Activated T-helper 1 cell treated with anti-CD3 and anti-CD28 coated beads, Interleukin-12 subunit alpha, Interleukin-12 subunit beta, Interleukin-2, Interleukin-4 antibody, amounts not matched to agents 30 ng/mL and 10 ng/mL and 1 ng/mL, durations not matched to agents 14 hours and 24 hours and 36 hours (primary cell): ENCODE measurements at regions not wholly inside any gene's neighbourhood (a gene's known extent, or its start where the extent isn't known, plus 50 kb on each side); places are given as distances from the start of the nearest gene placed in this dataset.
"Not testable (repeated sequence)": the region's sequence is repeated elsewhere in the genome, so short reads cannot be mapped to it uniquely, and the experiment has no call there.

Experiments used
- DNase-seq: peaks from one replicate; pipeline ENCODE4 v3.0.0; 2021; ENCODE audit warnings: low spot score
- H3K27ac Mint-ChIP-seq: one replicate; pipeline ENCODE4 v1.8.0; 2021; ENCODE audit warnings: mild to moderate bottlenecking, mixed read lengths
- H3K27me3 Mint-ChIP-seq: one replicate; pipeline ENCODE4 v1.8.0; 2022; ENCODE audit warnings: mild to moderate bottlenecking, moderate library complexity, mixed read lengths; ENCODE audit not compliant: insufficient read depth
- H3K36me3 Mint-ChIP-seq: one replicate; pipeline ENCODE4 v1.8.0; 2021; ENCODE audit warnings: low read depth, mixed read lengths
- H3K4me1 Mint-ChIP-seq: one replicate; pipeline ENCODE4 v1.8.0; 2021; ENCODE audit warnings: low read depth, mixed read lengths
- H3K4me3 Mint-ChIP-seq: one replicate; pipeline ENCODE4 v1.8.0; 2021; ENCODE audit warnings: mild to moderate bottlenecking, moderate library complexity, mixed read lengths
- H3K9me3 Mint-ChIP-seq: one replicate; pipeline ENCODE4 v1.8.0; 2021; ENCODE audit warnings: mixed read lengths
- intact Hi-C: fragments of 100-400 bp; cut with micrococcal nuclease; formaldehyde crosslinking; loops from one replicate; pipeline ENCODE4 v1.15.1; 2024

DNA sequence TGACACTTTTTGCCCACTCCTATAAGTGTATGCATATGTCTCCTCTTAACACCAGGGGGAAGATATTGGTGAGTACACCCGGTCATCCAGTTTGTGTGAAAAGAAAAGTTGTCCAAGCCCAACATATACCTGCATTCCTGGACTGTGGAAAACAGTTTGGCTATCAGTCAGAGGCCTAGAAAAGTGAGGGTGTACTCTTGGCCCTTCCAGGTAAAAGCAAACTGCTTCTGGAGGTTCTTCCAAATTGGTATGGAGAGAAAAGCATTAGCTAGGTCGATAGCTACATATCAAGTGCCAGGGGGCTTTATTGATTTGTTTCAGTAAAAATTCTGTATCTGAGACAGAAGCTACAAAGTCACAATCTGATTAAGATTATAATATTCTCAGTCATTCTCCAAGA, 144.0 kb downstream of the SPTSSA start:
- H3K9me3 Mint-ChIP-seq, result no peaks in the 10 kb centered on the region
- intact Hi-C loops, result no loop called here
- H3K27me3 Mint-ChIP-seq, result peaks cover 7% of the 10 kb centered on the region
- H3K4me1 Mint-ChIP-seq, result no peaks in the 10 kb centered on the region
- no peaks in the 10 kb centered on the region for H3K36me3 Mint-ChIP-seq
- no peak overlapping the region for H3K4me3 Mint-ChIP-seq
- no peak for DNase-seq
- H3K27ac Mint-ChIP-seq, result no peak overlapping the region

DNA sequence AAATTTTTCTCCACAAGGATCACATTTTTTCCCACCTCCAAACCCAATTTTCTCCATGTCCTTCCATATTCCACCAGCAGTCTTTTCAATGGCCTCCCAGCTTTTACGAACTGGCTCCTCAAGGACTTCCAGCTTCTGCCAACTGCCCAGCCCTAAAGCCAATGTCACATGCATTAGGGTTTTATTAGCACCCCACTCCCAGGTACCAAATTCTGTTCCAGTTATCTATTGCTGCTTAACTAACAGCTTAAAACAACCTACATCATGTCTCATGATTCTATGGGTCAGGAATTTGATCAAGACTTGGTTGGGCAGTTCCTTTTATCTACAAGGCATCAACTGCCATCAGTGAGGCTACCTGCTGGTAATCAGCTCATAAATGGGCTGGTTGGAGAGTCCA, 151.3 kb downstream of the SPTSSA start:
- Mint-ChIP-seq H3K9me3 (no peaks in the 10 kb centered on the region), H3K4me1 (no peaks in the 10 kb centered on the region), H3K36me3 (no peaks in the 10 kb centered on the region), H3K27me3 (peaks cover 21% of the 10 kb centered on the region), H3K27ac (no peak overlapping the region), H3K4me3 (no peak overlapping the region)
- intact Hi-C loops, result no loop called here
- no peak for DNase-seq

DNA sequence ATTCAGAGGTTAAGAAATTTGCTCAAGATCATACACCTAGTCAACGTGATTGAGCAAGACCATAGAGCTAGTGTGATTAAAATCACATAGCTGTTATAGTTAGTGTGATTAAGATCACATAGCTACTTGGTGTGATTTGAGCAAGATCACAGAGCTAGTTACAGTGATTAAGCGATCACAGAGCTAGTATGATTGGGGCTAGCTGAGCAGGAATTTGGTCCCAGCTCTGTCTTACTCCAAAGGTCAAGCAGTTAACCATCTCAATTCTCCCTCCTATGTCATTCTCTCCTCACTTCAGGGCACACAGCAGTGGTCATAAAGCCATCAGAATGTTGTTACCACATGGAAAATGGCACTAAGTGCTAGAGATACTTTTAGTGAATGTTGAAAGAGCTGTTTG, 158.2 kb downstream of the SPTSSA start:
- Mint-ChIP-seq H3K9me3 (no peaks in the 10 kb centered on the region), H3K27ac (no peak overlapping the region), H3K27me3 (peaks cover 9% of the 10 kb centered on the region), H3K4me1 (no peaks in the 10 kb centered on the region), H3K36me3 (no peaks in the 10 kb centered on the region), H3K4me3 (no peak overlapping the region)
- no peak for DNase-seq
- intact Hi-C loops, result loop anchor here (5.0 kb wide), 2 partner anchors 512 to 827 kb away; no protein-coding TSS in a partner anchor

DNA sequence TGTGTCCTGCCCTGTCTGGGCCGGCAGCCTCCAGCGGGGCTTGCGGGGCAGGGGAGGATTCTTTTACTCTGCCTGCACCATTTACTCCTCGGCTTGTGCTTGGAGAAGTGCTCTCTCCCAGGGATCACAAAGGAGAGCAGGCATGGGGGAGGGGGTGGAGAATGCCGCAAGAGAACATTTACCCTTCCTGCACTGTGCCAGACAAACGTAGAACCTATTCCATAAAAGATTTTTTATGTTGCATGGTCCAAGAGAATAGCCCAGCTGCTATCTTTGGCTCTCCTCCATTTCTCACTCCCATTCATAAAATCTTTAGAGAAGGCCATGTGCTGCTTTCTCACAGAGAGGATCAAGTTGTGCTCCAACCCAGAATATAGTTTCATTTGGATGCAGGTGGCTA, 159.4 kb downstream of the SPTSSA start:
- no peaks in the 10 kb centered on the region for H3K4me1 Mint-ChIP-seq
- intact Hi-C loops, result loop anchor here (5.0 kb wide), 2 partner anchors 510 to 825 kb away; no protein-coding TSS in a partner anchor
- no peak overlapping the region for H3K4me3 Mint-ChIP-seq
- H3K9me3 Mint-ChIP-seq, result no peaks in the 10 kb centered on the region
- H3K27ac Mint-ChIP-seq, result no peak overlapping the region
- DNase-seq, result no peak
- peaks cover 1% of the 10 kb centered on the region for H3K27me3 Mint-ChIP-seq
- H3K36me3 Mint-ChIP-seq, result no peaks in the 10 kb centered on the region

DNA sequence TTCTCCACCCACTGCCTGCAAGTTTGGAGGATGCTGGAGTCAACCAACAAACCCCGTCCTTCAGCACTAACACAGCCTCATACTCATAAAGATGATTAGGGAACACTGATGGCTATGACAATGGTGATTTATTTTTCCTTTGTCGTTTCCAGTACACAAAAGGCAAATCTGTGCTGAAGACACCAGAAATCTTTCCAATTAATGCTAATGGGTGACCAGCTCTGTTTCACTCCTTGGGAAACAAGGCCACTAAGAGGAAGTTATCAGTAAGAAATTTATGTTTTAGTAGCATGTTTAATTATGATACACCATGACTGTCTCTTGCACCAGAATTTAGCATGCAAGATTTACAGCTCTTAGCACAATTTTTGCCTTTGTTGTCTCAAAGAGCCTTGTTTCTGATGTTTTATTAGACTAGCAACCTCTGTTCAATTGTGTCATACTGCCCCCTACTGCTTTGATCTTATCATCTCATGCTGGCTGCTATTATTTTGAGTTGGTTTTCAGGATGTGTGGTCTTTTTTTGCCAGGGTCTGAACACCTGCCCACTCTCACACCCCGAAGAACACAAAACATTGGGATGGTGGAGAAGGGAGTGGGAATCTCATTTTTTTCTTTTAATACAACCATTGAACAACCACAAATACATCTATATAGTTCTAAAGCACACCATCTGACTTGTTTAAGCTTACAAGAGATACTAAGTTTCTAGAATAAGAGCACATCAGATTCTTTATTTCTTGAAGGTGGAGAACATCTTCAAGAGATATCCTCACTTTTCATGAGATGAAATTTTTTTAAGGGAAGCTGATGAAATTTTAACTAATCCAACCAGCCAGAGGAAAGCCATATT, 160.9 kb downstream of the SPTSSA start:
- intact Hi-C loops, result loop anchor here (1.0 to 5.0 kb wide), 4 partner anchors 462 to 1725 kb away; no protein-coding TSS in a partner anchor
- no peak for DNase-seq
- no peak overlapping the region for H3K4me3 Mint-ChIP-seq
- H3K36me3 Mint-ChIP-seq, result no peaks in the 10 kb centered on the region
- H3K4me1 Mint-ChIP-seq, result no peaks in the 10 kb centered on the region
- no peaks in the 10 kb centered on the region for H3K9me3 Mint-ChIP-seq
- H3K27ac Mint-ChIP-seq, result no peak overlapping the region
- peaks cover 1% of the 10 kb centered on the region for H3K27me3 Mint-ChIP-seq

DNA sequence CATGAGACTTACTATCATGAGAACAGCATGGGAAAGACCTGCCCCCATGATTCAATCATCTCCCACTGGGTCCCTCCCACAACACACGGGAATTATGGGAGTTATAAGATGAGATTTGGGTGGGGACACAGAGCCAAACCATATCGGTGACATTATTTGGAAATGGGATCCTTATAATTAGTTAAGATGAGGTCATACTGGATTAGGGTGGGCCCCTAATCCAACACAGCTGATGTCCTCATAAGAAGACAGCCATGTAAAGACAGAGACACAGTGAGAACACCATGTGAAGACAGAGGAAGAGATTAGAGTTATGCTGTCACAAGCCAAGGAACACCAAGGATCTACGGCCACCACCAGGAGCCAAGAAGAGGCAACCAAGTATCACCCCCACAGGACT, 161.7 kb downstream of the SPTSSA start:
- Mint-ChIP-seq H3K27me3 (peaks cover 3% of the 10 kb centered on the region), H3K9me3 (no peaks in the 10 kb centered on the region), H3K27ac (no peak overlapping the region), H3K36me3 (no peaks in the 10 kb centered on the region), H3K4me1 (no peaks in the 10 kb centered on the region), H3K4me3 (no peak overlapping the region)
- no peak for DNase-seq
- intact Hi-C loops, result loop anchor here (5.0 kb wide), 2 partner anchors 508 to 823 kb away; no protein-coding TSS in a partner anchor

DNA sequence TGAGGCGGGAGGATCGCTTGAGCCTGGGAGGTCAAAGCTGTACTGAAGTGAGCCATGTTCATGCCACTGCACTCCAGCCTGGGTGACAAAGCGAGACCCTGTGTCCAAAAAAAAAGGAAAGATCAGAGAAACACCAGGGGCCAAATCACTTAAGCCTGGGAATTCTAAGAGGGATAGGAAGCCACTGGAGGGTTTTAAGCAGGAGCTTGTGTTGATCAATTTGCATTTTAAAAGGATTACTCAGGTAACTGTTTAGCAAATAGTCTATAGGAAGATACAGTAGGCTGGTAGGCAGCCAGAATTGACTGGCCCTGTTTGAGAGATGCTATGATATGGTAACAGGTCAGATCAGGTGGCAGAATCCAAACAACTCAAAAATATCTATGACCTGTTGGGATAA, 162.7 kb downstream of the SPTSSA start:
- H3K27me3 Mint-ChIP-seq, result peaks cover 2% of the 10 kb centered on the region
- H3K36me3 Mint-ChIP-seq, result no peaks in the 10 kb centered on the region
- intact Hi-C loops, result no loop called here
- H3K4me1 Mint-ChIP-seq, result no peaks in the 10 kb centered on the region
- H3K9me3 Mint-ChIP-seq, result no peaks in the 10 kb centered on the region
- H3K4me3 Mint-ChIP-seq, result no peak overlapping the region
- DNase-seq, result no peak
- no peak overlapping the region for H3K27ac Mint-ChIP-seq

DNA sequence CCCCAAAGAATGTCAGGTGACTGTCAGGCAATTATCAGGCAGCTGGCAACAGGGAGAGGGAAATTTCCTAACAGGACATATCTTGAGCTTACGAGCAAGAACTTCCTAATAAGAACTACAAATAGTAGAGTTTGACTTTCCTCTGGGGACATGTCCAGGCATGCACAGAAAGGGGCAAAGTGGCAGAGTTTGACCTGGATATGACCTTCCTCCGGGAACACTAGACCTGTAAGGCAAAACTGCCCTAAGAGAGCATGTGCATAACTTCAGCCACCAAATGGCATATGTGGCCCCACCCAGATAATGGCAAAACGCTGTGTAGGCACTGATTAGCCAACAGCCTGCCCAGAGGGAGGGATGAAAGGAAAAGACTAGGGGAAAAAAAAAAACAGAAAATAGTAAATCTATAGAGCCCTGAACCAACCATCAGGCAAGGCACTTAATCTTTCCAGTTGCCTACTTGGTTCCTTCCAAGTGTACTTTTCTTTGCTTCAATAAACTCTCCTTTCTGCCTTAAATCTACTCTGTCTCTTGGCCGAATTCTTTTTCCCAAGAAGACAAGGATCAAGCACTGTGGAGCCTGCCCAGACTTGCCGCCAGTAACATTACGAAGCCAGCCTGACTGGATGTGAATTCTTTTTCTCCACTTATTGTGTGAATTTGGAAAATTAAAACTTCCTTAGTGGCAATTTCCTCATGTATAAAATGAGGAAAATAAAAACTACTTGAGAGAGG, 164.1 kb downstream of the SPTSSA start:
- Mint-ChIP-seq H3K27me3 (peaks cover 5% of the 10 kb centered on the region), H3K4me1 (no peaks in the 10 kb centered on the region), H3K9me3 (no peaks in the 10 kb centered on the region), H3K27ac (no peak overlapping the region), H3K36me3 (no peaks in the 10 kb centered on the region), H3K4me3 (no peak overlapping the region)
- intact Hi-C loops, result no loop called here
- DNase-seq, result no peak

DNA sequence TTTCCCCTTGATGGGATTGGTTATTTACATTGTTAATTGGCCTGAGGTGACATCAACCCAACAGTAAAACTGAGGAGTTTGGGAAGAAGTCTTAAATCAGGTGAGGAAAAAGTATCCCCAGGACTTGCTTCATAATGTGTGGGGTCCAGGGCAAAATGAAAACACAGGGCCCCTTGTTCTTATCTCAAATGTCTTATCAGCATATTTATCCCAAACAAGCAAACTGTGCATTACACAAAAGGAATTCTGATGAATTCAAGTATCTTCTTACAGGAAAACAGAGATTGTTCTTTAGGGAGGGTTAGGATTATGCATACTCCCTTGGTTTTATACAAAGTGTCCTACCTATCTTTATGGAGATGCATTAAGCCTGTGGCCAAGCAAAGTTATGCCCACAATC, 178.4 kb downstream of the SPTSSA start:
- Mint-ChIP-seq H3K9me3 (no peaks in the 10 kb centered on the region), H3K4me3 (no peak overlapping the region), H3K27me3 (no peaks in the 10 kb centered on the region), H3K36me3 (no peaks in the 10 kb centered on the region), H3K4me1 (no peaks in the 10 kb centered on the region), H3K27ac (no peak overlapping the region)
- intact Hi-C loops, result no loop called here
- DNase-seq, result no peak

DNA sequence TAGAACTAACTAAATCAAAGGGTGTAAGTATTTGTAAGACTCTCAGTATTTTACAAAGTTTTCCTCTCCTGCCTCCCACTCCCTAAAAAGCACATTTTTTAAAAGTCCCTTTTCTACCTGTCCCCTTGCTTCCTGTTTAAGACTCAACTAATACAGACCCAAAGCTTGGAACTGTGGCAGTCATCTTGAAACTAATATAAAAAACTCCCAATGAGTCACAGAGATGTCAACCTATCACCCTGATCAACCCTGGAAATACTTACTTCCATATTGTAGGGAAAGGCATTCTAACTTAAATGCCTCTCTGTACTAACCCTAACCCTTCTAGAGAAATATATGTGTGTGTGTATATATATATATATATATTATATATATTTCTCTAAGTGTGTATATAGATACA, 184.8 kb downstream of the SPTSSA start:
- no peaks in the 10 kb centered on the region for H3K4me1 Mint-ChIP-seq
- H3K27ac Mint-ChIP-seq, result no peak overlapping the region
- H3K36me3 Mint-ChIP-seq, result no peaks in the 10 kb centered on the region
- no peak for DNase-seq
- intact Hi-C loops, result no loop called here
- H3K9me3 Mint-ChIP-seq, result no peaks in the 10 kb centered on the region
- H3K4me3 Mint-ChIP-seq, result no peak overlapping the region
- no peaks in the 10 kb centered on the region for H3K27me3 Mint-ChIP-seq

DNA sequence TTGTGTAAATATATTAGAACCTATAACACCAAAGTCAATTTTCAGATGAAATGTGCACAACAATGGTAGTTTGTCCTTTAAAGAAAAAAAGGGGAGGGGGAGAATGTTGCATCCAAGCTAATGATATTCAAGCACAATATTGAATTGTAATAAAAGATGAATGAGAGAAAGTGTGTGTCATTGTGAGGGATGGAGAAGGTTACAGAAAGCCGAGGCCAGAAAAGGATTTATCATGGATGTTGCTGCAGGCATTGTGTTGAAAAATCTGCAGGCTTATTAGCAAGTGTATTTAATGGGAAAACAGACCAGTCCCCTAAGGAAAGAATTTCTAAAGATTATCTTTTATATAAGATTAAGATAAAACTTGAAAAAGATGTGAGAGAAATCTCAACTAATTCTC, 186.5 kb downstream of the SPTSSA start:
- intact Hi-C loops, result no loop called here
- Mint-ChIP-seq H3K4me1 (no peaks in the 10 kb centered on the region), H3K4me3 (no peak overlapping the region), H3K27me3 (peaks cover 3% of the 10 kb centered on the region), H3K36me3 (no peaks in the 10 kb centered on the region), H3K9me3 (no peaks in the 10 kb centered on the region), H3K27ac (no peak overlapping the region)
- no peak for DNase-seq

DNA sequence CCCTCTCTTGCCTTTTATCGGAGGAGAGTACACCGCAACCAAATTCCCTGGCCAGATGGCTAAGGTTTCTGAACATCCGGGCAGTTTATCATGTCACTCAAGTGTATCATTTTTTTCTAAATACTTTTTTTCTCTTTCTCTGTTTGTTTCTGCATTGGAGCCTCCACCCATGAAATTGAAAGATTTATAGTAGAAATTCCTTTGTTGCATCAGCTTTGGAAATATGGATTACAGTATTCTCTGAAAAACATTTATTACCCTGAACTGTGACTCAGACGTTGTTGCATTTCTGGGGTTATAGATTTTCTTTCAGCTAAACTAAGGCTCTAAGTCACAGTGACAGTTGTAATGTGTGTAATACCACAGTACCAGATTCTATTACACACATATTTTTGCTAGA, 187.0 kb downstream of the SPTSSA start:
- Mint-ChIP-seq H3K4me1 (no peaks in the 10 kb centered on the region), H3K4me3 (no peak overlapping the region), H3K36me3 (no peaks in the 10 kb centered on the region), H3K27ac (no peak overlapping the region), H3K9me3 (no peaks in the 10 kb centered on the region), H3K27me3 (peaks cover 3% of the 10 kb centered on the region)
- no peak for DNase-seq
- intact Hi-C loops, result no loop called here

DNA sequence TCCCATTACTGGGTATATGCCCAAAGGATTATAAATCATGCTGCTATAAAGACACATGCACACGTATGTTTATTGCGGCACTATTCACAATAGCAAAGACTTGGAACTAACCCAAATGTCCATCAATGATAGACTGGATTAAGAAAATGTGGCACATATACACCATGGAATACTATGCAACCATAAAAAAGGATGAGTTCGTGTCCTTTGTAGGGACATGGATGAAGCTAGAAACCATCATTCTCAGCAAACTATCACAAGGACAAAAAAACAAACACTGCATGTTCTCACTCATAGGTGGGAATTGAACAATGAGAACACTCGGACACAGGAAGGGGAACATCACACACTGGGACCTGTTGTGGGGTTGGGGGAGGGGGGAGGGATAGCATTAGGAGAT, 188.3 kb downstream of the SPTSSA start:
- H3K4me3 Mint-ChIP-seq, H3K27me3 Mint-ChIP-seq, DNase-seq, H3K36me3 Mint-ChIP-seq, intact Hi-C loops, H3K9me3 Mint-ChIP-seq, H3K27ac Mint-ChIP-seq, H3K4me1 Mint-ChIP-seq: not testable (repeated sequence)
